ENCODE measurements at regions not wholly inside any gene's neighbourhood (a gene's known extent, or its start where the extent isn't known, plus 50 kb on each side); places are given as distances from the start of the nearest gene placed in this dataset.
"Not testable (repeated sequence)": the region's sequence is repeated elsewhere in the genome, so short reads cannot be mapped to it uniquely, and the experiment has no call there.

DNA sequence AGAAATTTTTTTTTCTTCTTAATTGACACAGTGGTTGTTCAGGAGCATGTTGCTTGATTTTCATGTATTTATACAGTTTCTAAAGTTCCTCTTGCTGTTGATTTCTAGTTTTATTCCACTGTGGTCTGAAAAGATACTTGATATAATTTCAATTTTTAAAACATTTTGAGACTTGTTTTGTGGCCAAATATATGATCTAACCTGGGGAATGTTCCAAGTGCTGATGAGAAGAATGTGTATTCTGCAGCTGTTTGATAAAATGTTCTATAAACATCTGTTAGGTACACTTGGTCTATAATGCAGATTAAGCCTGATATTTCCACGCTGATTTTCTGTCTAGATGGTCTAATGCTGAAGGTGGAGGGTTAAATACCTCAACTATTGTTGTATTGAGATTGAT, 151.4 kb upstream of the IFNG-AS1 start:
- no peak for DNase-seq (ENCODE audit: low spot score)

DNA sequence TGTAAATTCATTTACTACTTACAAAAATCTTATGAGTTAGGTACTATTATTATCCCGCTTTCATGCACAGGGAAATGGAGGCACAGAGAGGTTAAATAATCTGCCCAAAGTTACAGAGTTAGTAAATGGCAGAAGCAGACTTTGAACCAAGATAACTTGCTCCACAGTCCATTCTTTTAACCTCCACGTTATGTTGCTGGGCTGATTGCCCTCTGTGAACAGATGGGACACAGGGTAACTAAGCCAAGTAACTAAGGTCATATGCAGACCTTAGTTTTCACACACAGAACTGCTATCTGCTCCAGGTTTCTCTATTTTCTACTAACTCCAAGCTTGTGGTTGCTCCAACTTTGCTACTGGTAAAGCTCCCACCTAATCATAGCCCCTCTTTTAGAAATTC, 147.1 kb upstream of the IFNG-AS1 start:
- DNase-seq (ENCODE audit: low spot score), result no peak

DNA sequence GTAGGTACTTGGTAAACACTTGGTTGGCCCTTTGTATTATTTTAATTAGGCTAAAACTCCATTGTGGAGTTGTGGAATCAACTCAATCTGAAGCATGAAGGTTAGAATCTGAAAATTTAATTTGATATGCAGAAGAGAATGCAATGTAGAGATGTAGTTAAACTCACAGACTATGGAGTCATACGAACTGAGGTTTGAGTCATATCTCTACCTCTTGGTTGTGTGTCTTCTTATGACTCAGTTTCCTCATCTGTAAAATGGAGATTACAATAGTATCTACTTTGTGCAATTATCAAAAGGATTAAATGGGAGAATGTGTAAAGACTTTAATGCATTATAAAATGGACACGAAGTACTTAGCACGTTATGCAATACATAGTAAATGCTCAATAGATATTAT, 146.0 kb upstream of the IFNG-AS1 start:
- DNase-seq (ENCODE audit: low spot score), result no peak

DNA sequence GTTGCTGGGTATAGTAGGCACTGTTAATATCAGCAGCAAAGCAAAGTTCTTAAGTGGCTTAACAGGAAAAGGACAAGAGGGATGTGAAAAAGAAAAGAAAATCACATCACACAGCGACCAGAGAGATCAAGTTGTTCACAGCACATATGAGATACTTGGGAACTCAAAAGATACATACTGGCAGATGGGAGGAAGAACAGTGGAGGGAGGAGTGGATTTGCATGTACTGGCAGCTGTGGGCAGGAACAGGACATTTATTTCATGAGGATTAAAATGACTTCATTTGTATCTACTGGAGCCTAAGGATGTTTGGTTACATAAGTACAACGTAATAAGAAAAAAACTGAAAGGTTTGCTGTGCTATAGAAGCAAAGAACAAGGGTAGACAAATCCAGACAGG, 136.5 kb upstream of the IFNG-AS1 start:
- no peak for DNase-seq (ENCODE audit: low spot score)

DNA sequence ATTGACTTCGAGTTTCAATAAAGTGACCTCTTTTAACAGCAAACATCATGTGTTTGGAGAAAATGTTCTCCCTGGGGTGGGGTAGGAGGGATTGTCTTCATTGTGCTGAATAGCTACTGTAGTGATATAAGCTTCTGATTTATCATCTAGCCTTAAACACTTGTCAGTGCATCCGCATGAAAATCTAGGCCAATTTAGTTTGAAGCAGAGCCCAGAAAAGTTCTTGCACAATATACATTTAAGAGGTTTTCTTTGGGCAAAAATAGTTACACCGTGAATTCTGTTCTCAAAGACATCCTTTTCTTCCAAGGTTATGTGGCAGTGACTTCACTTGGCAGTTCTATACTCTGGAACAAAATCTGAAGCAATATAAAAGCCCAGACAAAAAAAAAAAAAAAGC, 136.0 kb upstream of the IFNG-AS1 start:
- DNase-seq (ENCODE audit: low spot score), result peak; percentile 88

DNA sequence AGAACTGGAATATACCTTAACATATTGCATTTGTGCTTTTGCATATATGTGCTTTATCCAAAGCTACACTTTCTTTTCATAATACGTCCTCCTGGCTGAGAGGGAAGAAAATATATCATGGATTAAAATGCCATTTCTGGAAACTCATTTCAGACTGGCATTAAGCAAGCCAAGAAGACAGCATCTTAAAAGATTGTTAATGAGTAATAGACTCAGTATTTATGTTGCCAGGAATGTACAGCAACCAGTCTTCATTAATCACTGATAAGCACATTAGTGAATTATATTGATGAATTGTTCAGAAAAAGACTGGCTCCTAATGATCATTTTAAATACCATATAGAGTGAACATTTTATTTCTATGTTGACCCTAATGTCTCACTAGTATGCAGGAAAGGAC, 134.9 kb upstream of the IFNG-AS1 start:
- DNase-seq (ENCODE audit: low spot score), result no peak

DNA sequence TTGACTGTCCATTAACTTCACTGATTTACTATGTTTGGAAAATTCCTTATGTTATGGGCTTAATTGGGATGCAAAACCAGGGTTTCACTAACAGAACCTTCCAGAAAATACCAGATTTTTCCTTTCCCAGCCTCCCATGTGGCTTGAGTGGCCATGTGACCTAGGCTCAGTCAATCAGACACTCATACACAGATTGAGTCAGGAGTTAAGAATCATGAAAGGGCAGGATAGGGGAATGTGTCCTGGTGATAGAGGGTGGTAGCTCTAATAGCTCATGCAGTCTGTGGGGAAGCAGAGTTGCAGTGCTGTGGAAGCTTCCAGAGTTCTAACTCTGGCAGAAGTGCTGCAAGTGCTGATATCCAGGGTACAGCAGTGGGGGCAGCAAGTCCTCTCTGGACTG, 134.1 kb upstream of the IFNG-AS1 start:
- no peak for DNase-seq (ENCODE audit: low spot score)

DNA sequence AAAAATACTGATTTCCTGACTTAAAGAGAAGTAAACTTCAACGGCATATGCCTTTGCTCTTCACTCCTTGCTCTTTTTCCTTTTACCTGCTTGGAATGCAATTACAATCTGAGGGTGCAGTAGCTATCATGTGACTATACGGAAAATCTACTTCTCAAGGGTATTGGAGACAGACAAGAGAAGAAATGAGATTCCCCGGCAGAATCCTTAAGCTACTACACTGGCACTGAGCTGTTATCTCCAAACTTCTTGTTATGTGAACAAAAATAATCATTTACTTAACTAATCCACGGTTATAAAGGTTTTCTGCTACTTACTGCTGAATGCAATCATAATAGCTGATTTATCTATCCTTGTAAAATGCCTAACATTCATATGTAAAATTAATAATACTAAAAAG, 118.0 kb upstream of the IFNG-AS1 start:
- no peak for DNase-seq (ENCODE audit: low spot score)

DNA sequence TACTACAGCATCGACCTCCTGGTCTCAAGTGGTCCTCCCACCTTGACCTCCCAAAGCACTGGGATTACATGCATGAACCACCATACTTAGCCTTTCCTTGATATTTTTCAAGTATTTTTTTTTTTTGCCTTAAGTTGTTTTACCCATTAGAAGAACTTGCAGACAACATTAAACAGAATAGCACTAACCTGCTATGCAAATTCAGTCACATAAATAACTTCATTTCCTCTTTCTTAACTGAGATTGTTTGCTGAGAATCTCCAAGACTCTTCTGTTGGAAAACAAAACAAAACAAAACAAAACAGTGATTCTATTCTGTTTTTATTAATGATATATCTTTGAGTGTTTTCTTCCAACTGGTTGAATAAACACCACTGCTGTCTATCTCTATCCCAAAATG, 115.9 kb upstream of the IFNG-AS1 start:
- DNase-seq (ENCODE audit: low spot score), result no peak

DNA sequence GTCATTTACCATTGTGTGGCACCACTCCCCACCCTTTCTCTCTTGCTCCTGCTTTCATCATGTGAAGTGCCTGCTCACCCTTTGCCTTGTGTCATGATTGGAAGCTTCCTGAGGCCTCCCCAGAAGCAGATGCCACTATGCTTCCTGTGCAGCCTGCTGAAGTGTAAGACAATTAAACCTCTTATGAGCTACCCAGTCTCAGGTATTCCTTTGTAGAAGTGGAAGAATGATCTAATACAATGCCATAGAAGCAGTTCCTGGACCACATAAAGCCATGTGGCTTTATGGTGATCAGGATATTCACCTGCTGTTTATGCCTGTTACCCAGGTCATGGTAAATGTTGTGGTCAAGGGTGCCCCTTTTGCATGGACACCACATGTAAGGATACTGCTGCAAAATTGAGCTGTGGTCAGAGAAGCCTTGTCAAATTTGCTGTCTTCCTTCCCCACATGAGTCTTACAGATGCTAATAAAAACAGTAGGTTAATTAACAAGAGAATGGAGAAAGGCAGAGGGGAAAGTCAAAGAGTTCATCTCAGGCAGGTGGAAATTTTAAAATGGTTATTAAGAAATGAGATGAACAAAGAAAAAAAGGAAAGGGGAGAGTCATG, 112.8 kb upstream of the IFNG-AS1 start:
- no peak for DNase-seq (ENCODE audit: low spot score)

DNA sequence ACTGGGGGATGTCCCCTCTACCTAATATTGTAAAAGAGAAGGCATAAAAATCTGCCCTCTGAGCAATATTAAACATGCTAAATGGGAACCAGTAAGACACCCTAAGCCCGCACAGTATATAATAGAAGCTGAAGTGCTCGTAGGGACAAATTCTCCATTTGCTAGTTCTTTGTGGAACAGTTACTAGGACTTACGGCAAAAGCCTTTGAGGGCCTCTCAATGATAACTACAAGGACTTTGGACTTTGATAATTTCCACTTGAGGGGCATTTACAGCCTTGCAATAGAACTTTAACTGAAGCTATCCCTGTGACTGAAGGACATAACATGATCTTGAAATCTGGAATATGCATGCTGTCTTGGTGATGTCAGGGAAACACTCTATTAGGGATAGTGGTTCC, 111.5 kb upstream of the IFNG-AS1 start:
- DNase-seq (ENCODE audit: low spot score), result no peak

DNA sequence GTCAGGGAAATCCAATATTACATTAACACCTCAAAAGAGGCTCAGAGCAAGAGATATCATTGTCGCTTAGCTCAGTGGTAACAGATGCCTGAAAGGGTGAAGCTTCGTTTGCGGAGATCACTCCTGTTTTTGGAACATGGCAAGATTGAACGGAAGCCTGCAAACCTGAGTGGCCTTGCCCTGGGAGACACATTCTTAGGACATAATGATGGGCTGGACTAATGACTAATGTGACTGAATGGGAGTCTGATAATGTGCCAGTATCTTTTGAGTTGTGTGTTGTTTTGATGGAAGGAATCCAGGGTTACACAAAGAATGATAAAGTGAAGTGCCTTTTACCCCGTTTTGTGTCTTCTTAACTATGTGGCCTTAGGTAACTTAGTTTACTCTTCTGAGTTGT, 109.3 kb upstream of the IFNG-AS1 start:
- DNase-seq (ENCODE audit: low spot score), result no peak

DNA sequence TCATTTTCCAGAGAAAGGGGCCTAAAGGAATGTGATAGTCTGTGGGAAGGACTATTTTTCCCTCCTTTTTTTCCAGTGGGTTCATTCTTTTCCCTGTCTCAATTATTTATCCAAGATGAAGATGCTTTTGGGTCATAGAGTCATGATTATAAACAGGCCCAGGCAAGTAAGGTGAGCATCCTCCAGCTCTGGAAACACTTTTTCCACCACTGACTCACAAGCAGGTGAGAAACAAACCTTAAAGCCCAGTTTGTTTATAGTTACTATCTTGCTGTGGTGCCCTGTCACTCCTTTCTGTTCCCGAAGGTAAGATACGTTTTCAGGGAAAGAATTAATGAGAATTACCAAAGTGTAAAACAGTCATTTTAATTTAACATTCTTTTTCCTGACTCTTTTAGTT, 107.7 kb upstream of the IFNG-AS1 start:
- DNase-seq (ENCODE audit: low spot score), result no peak

DNA sequence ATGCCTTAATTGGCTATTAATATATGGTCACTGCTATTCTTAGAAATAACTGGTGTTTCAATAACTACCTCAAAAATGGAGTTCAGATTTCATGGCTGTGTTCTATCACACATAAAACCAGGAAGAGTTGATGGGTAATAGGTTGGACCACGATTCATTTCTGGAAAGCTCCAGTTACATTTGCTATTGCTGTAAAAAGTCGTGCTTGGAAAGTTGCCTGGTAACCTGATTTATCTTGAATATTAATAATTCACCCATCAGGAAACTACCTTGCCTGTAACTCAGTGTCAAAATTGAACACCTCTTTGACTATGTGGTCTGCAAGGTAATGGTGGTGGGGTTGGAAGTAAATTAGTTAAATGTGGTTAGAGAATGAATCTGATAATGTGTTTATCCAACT, 104.7 kb upstream of the IFNG-AS1 start:
- no peak for DNase-seq (ENCODE audit: low spot score)

DNA sequence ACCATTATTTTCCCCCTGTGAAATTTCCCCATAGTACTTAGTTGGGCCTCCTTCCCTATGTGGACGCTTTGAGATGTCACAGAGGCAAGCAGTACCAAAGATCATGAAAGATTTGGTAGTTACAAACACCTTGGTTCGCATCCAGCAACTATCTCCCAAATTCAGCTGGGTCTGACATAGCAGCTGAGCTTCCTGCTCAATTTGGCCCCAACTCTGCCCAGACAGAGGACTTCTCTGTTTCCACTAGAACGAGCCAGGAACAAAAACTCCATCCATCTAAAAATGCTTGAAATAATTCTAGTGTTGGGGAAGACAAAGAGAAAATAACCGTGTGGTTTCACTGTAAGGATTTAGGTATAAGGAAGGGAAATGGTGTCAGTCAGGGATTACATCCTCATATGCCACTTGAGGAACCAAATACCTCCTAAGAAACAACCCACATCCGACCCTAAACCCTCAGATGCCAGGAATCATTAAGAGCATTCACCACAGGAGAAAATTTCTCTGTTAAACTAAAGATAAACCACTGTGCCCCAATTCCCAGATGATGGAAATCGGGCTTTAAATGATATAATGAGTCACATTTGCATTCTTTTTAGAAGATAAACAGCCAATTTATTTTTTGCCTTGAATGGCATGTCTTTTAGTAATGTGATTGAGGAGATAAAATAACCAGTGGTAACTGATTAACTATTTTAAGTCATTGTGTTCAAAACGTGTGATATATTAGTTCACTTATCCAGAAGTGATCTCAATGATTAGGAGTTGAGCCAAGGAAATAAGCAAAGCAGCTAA, 103.7 kb upstream of the IFNG-AS1 start:
- DNase-seq (ENCODE audit: low spot score), result no peak

DNA sequence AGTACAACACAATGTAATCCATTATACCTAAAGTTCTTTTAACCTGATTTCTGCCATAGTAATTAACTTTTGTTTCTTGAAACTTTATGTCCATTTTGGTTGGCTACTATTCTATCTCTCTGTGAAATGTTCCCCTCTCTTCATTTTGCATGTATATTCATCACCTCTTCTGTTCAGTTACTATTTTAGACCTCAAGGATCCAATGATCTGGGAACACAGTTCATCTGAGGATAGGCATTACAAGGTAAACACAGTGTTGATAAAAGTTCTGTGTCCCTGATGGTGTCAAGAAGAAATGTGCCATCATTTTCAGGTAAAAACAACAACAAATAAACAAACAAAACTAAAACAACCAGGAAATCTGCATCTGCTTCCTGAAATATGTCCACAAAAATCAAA, 102.2 kb upstream of the IFNG-AS1 start:
- no peak for DNase-seq (ENCODE audit: low spot score)

DNA sequence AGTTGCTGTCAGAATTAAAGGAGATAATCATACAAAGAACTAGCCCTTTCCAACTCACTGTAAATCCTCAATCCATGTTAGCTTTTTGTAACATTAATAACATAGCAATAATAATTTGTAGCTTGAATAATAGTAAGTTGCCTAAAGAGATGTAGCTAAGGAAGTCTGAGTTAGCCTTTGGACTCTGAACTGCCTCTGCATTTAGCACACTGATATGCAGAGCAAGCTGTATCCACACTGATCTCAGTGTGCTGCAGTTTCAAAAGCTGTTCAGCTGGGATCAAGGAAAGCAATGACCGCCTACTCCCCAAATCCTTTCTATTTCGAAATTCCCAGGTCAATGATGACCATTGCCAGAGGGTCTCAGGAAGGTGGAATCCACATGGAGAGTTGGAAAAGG, 99.3 kb upstream of the IFNG-AS1 start:
- no peak for DNase-seq (ENCODE audit: low spot score)

DNA sequence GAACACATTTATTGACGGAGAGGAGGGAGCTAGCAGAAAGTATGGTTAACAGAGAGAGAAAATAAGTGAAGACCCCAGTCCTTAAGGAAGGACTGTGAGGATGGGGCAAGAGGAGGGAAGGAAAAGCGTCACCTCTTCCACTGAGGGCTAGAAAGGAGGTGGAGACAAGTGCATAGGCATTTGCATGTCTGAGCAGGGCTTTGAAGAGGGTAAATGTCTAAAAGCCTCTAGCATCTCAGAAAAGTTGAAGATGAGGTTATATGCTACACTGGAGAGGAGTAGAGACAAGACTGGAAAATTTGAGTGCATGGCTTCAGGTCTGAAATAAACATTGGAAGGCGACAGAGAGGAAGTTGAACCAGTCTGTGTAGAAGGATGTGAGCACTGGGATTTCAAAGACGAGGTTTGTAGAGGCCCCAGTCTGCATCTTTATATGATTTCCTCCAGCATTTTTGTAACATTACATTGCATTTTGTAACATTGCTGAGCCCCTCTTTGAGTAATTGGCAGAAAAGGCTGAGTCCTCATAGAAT, 98.5 kb upstream of the IFNG-AS1 start:
- peak; percentile 50 for DNase-seq (ENCODE audit: low spot score)

DNA sequence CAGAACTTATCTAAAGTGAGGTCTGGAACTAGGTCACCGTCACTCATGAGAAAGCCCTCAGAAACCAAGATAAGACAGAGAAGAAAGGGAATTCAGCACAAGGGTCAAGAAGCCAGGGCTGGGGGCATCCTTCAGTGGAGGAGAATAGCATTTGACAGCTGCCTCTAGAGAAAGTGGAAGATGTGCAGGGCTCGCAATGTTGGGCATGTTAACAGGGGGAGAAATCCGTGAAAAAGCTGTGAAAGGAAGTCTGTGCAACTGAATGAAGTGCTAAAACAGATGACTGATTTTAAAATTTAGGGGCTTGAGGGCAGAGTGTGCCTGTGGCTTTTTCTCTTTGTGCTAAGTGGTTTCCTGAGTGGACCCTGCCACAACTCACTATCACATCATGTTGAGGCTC, 97.7 kb upstream of the IFNG-AS1 start:
- no peak for DNase-seq (ENCODE audit: low spot score)

DNA sequence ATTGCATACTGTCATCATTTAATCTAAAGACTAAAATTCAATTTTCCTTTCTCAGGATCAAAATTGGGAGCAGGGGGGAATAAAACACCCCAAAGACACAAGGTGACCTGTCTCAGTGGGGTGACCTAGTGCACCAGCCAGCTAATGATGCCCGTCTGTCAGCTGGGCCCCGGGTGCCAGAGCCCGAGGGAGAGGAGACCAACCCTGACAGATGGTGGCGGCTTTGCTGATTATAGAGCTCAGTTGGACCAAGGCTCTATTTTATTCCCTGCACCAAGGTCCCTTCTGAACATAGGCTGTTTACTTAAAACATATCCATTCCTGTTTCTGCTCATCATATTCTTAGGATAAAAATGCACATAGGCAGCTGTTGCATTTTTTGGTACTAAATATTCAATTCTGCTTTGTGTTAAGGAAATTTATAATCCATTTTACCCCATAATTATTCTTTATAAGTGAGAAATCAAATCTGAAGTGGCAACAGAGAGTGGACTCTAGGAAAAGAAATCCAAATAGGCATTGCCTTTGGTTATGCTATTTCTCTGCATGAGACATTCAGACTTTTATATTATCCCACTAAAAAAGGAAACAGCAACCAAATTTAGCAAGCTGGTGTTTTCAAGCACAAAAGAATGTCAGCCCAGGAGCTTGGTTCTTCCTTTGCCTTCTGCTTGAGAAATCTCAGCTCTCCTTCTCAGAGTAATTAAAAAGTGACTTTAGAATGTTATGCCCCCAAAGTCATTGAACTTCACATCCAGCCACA, 96.8 kb upstream of the IFNG-AS1 start:
- peak; percentile 28 for DNase-seq (ENCODE audit: low spot score)

DNA sequence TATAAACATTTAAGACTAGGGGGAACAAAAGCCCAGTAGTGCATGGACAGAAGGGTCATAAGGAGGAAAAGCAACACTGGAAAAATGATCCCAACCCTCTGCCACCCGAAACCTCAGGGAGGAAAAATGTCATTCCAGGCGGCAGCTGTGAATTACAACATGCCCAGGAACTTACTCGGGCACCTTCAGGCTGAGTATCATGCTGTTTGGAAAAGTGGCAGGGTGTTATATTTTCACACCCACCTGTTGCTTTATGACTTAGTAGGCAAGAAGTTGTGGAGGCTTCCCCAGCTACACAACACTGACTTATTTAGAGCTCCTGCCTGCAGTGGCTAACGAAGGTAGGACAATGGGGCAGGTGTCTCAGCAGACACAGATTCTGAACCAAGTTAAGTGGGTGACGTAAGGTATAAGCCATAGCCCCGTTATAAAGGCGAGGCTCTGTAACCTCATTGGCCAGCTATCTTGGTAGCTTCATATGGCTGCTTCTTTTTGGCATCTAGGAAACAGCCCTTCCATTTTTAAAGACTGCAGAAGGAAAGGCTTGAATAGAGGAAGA, 96.1 kb upstream of the IFNG-AS1 start:
- no peak for DNase-seq (ENCODE audit: low spot score)

DNA sequence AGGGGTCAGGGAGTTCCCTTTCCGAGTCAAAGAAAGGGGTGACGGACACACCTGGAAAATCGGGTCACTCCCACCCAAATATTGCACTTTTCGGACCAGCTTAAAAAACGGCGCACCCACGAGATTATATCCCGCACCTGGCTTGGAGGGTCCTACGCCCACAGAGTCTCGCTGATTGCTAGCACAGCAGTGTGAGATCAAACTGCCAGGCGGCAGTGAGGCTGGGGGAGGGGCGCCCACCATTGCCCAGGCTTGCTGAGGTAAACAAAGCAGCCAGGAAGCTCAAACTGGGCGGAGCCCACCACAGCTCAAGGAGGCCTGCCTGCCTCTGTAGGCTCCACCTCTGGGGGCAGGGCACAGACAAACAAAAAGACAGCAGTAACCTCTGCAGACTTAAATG, 88.8 kb upstream of the IFNG-AS1 start:
- DNase-seq (ENCODE audit: low spot score), result not testable (repeated sequence)

Measured in umbilical cord (tissue), 1 donor.